ENCODE measurements at regions not wholly inside any gene's neighbourhood (a gene's known extent, or its start where the extent isn't known, plus 50 kb on each side); places are given as distances from the start of the nearest gene placed in this dataset.

GRCh38 chr12:4969405-4969804, 59.7 kb downstream of the KCNA1 start:
- DNase-seq: no peak

DNA sequence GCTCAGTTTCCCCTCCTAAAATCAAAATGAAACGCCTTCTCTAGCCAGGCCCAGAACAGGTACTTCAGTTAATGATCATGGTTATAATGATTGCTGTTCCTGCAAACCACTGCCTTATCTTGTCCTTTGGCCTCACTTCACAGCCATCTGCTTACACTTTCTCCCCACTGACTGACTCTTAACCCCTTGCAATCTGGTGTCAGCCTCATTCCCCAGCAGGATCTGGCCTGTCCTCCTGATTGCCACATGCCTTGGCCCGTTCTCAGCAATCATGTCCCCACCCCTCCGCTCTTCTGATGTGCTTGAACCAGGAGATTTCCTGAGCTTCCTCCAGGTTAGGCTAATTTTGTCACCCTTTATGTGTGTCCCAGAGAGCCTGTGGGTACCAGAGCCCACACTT, 64.5 kb downstream of the KCNA1 start:
- DNase-seq: no peak

- no peak for DNase-seq
Observed at GRCh38 chr12:4975574-4975973, 65.9 kb downstream of the KCNA1 start.

DNA sequence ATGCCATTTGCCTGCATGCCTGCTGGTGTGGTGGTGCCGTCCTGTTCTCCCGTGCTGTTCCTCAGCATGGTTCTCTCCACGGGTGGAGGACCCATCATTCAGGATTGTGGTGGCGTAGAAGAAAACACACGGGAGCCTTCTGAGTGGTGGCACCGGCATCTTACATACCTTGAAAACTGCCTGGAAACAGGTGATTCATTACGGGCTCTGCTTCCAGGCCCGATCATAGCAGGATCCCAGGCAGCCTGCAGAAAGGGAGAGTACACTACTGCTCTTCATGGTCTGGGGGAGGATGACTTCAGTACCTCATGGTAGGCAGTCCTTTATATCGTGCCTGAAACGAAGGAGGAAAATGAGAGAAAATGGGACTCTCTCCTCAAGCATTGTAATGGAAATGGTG, 66.6 kb upstream of the KCNA5 start:
- DNase-seq: no peak

- no peak for DNase-seq
Observed at GRCh38 chr12:4978737-4979136, 64.9 kb upstream of the KCNA5 start.

- no peak for DNase-seq
Observed at GRCh38 chr12:4979737-4980136, 63.9 kb upstream of the KCNA5 start.

- no peak for DNase-seq
Observed at GRCh38 chr12:4984344-4984743, 59.3 kb upstream of the KCNA5 start.

DNA sequence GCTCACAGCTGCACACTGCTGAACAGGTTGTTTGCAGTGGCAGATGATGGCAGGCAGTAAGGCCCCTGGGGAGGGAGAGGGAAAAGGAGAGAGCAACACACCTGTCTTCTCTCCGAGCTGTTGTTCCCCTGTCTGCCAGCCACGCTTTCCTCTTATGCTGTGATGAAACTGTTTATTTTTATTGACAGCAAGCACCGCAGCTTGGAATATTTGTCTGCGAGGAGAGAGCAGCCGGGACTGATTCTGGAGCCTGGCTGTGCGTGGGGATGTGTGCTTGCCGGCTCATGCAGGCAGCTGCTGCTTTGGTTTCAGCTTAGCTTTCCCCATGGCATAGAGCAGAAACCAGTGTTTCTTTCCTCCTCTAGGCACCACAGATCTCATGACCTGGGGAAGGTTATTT, 58.7 kb upstream of the KCNA5 start:
- peak; percentile 78 for DNase-seq

GRCh38 chr12:4985820-4986219, 57.9 kb upstream of the KCNA5 start:
- no peak for DNase-seq

GRCh38 chr12:4987076-4988046, 56.3 kb upstream of the KCNA5 start:
- no peak for DNase-seq

DNA sequence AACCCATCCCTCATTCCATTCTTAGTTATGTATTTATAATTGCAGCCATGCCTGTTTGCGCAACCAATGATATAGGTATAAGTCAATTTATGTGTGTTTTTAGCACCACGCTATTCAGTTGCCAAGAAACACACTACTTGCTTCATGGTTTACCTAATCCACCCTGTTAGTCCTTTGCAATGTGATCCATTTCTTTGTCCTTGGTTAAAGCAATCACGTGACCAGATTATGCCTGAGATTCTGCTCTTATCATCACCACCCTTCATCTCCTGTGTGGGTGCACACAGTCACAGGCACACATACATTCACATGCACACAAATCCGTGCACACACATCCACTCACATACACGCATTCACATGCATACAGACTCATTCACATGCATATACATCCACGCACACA, 52.3 kb upstream of the KCNA5 start:
- peak; percentile 69 for DNase-seq

DNA sequence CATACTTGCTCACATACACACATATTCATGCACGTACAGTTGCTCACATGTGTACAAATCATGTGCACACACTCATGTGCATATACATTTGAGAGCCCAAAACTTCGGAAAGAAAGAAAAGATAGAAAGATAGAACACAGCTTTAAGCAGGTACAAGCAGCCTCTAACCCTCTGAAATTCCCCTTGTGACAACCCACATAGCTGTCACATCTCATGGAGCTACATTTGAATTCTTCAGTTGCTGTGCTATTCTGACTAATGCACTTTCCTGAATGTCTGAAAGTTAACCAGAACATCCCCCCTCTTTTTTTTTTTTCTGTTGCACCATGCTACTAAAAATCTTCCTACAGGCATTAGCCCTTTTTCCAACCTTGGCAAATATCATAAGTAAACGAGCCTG, 51.9 kb upstream of the KCNA5 start:
- no peak for DNase-seq

- DNase-seq: no peak
Observed at GRCh38 chr12:4992871-4993270, 50.8 kb upstream of the KCNA5 start.

All from NCI-H2107 (cell line).